Neural progenitor cell (in vitro differentiated cells): ENCODE measurements at regions not wholly inside any gene's neighbourhood (a gene's known extent, or its start where the extent isn't known, plus 50 kb on each side); places are given as distances from the start of the nearest gene placed in this dataset.
"Not testable (repeated sequence)": the region's sequence is repeated elsewhere in the genome, so short reads cannot be mapped to it uniquely, and the experiment has no call there.

Source experiments
- DNase-seq: peaks from one replicate; pipeline ENCODE4 v3.0.0-alpha.2; 2016; ENCODE audit warnings: low spot score
- H2AFZ ChIP-seq: fragments of 200-600 bp; sonication (generic); replicated peaks from 2 replicates; pipeline ENCODE4 v1.6.1; 2016; ENCODE audit warnings: antibody characterized with exemption
- H3F3A ChIP-seq: fragments of 200-600 bp; sonication (generic); 2 replicates; pipeline ENCODE4 v1.6.1; 2016; ENCODE audit warnings: antibody characterized with exemption, low read depth
- H3K27ac ChIP-seq: fragments of 200-600 bp; sonication (generic); 2 replicates; pipeline ENCODE4 v1.5.1; 2016; ENCODE audit warnings: mild to moderate bottlenecking
- H3K27me3 ChIP-seq: fragments of 200-600 bp; sonication (generic); 2 replicates; pipeline ENCODE4 v1.6.1; 2016; ENCODE audit warnings: mild to moderate bottlenecking, moderate library complexity
- H3K36me3 ChIP-seq: fragments of 200-600 bp; sonication (generic); 2 replicates; pipeline ENCODE4 v1.5.1; 2016
- H3K4me1 ChIP-seq: fragments of 200-600 bp; sonication (generic); 2 replicates; pipeline ENCODE4 v1.6.1; 2016; ENCODE audit warnings: mixed run types
- H3K4me2 ChIP-seq: fragments of 200-600 bp; sonication (generic); 2 replicates; pipeline ENCODE4 v1.6.1; 2016
- H3K4me3 ChIP-seq: fragments of 200-600 bp; sonication (generic); 2 replicates; pipeline ENCODE4 v1.5.1; 2016
- H3K79me2 ChIP-seq: fragments of 200-600 bp; sonication (generic); 2 replicates; pipeline ENCODE4 v1.6.1; 2016; ENCODE audit warnings: low read depth
- H3K9ac ChIP-seq: fragments of 200-600 bp; sonication (generic); 2 replicates; pipeline ENCODE4 v1.6.1; 2016
- H3K9me3 ChIP-seq: fragments of 200-600 bp; sonication (generic); 2 replicates; pipeline ENCODE4 v1.5.1; 2016; ENCODE audit warnings: low read depth
- H4K20me1 ChIP-seq: fragments of 200-600 bp; sonication (generic); 2 replicates; pipeline ENCODE4 v1.6.1; 2016; ENCODE audit warnings: low read depth
- H3K27ac Mint-ChIP-seq: 3 replicates; pipeline ENCODE4 v1.8.0; 2021; ENCODE audit warnings: mixed read lengths
- H3K27me3 Mint-ChIP-seq: 2 replicates; pipeline ENCODE4 v1.8.0; 2022; ENCODE audit warnings: low read depth, mild to moderate bottlenecking, inconsistent platforms, moderate library complexity, mixed read lengths; ENCODE audit not compliant: insufficient read depth
- H3K36me3 Mint-ChIP-seq: 3 replicates; pipeline ENCODE4 v1.8.0; 2021; ENCODE audit warnings: mixed read lengths
- H3K4me1 Mint-ChIP-seq: 3 replicates; pipeline ENCODE4 v1.8.0; 2021; ENCODE audit warnings: mixed read lengths
- H3K4me3 Mint-ChIP-seq: 3 replicates; pipeline ENCODE4 v1.8.0; 2021; ENCODE audit warnings: mild to moderate bottlenecking, moderate library complexity, mixed read lengths
- H3K9me3 Mint-ChIP-seq: 3 replicates; pipeline ENCODE4 v1.8.0; 2020; ENCODE audit warnings: mixed read lengths
- EZH2 ChIP-seq: fragments of 200-600 bp; sonication (generic); IDR thresholded peaks from 2 replicates; pipeline ENCODE4 v1.6.1; 2017; ENCODE audit warnings: antibody characterized with exemption, mild to moderate bottlenecking, moderate library complexity
- EZH2phosphoT487 ChIP-seq: fragments of 200-600 bp; sonication (generic); IDR thresholded peaks from 2 replicates; pipeline ENCODE4 v1.6.1; 2017; ENCODE audit warnings: antibody characterized with exemption
- TF ChIP-seq, protein P1 (sequence below): fragments of 200-600 bp; sonication (generic); IDR thresholded peaks from 2 replicates; pipeline ENCODE4 v1.5.1; 2017; ENCODE audit warnings: antibody characterized with exemption, mild to moderate bottlenecking

DNA sequence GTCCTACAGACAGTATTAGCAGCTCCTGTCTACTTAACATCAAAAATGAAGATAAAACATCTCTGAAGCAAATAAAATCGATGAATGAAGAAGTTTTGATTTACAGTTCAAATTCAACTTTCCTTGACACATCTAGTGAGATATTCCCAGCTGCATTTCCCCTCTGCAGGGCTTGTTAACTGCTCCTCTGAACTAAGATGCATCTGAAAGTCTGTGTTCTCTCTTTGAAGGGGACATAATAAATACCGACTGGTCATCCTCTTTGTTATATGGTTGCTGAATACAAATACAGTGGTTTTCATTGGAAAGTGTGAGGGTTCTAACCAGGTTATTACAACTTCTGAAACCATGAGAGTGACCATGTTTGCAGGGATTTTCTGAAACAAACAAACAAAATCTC is 266.4 kb upstream of the SLC16A7 start:
- H3K9me3 Mint-ChIP-seq: no peaks in the 10 kb centered on the region
- H3K4me3 Mint-ChIP-seq: no peak overlapping the region
- H2AFZ ChIP-seq: no peak overlapping the region
- H3K4me3 ChIP-seq: no peak overlapping the region
- H3K27me3 ChIP-seq: peaks cover 28% of the 10 kb centered on the region
- DNase-seq: no peak
- no peak overlapping the region for H3K4me2 ChIP-seq
- peaks cover 8% of the 10 kb centered on the region for H3K27me3 Mint-ChIP-seq
- no peak overlapping the region for H3K27ac Mint-ChIP-seq
- H3K36me3 ChIP-seq: no peaks in the 10 kb centered on the region
- no peaks in the 10 kb centered on the region for H4K20me1 ChIP-seq
- H3F3A ChIP-seq: no peaks in the 10 kb centered on the region
- no peaks in the 10 kb centered on the region for H3K79me2 ChIP-seq
- H3K4me1 ChIP-seq: no peaks in the 10 kb centered on the region
- no peaks in the 10 kb centered on the region for H3K36me3 Mint-ChIP-seq
- H3K27ac ChIP-seq: no peak overlapping the region
- H3K4me1 Mint-ChIP-seq: no peaks in the 10 kb centered on the region
- H3K9me3 ChIP-seq: no peaks in the 10 kb centered on the region
- no peak for TF ChIP-seq EZH2phosphoT487
- no peak for TF ChIP-seq EZH2
- TF ChIP-seq, protein P1, sequence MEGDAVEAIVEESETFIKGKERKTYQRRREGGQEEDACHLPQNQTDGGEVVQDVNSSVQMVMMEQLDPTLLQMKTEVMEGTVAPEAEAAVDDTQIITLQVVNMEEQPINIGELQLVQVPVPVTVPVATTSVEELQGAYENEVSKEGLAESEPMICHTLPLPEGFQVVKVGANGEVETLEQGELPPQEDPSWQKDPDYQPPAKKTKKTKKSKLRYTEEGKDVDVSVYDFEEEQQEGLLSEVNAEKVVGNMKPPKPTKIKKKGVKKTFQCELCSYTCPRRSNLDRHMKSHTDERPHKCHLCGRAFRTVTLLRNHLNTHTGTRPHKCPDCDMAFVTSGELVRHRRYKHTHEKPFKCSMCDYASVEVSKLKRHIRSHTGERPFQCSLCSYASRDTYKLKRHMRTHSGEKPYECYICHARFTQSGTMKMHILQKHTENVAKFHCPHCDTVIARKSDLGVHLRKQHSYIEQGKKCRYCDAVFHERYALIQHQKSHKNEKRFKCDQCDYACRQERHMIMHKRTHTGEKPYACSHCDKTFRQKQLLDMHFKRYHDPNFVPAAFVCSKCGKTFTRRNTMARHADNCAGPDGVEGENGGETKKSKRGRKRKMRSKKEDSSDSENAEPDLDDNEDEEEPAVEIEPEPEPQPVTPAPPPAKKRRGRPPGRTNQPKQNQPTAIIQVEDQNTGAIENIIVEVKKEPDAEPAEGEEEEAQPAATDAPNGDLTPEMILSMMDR: no peak
- no peak overlapping the region for H3K9ac ChIP-seq

DNA sequence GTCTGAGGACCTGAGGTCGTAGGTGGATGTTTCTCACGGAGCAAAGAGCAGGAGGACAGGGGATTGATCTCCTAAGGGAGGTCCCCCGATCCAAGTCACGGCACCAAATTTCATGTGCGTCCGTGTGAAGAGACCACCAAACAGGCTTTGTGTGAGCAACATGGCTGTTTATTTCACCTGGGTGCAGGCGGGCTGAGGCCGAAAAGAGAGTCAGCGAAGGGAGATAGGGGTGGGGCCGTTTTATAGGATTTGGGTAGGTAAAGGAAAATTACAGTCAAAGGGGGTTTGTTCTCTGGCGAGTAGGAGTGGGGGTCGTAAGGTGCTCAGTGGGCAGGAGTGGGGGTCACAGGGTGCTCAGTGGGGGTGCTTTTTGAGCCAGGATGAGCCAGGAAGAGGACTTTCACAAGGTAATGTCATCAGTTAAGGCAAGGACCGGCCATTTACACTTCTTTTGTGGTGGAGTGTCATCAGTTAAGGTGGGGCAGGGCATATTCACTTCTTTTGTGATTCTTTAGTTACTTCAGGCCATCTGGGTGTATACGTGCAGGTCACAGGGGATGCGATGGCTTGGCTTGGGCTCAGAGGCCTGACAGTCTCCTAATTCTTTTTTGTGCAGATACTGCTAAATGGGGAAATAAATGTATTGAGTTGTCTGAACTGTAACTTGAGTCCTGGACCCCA is 267.3 kb upstream of the SLC16A7 start:
- not testable (repeated sequence) for DNase-seq, H3K27ac ChIP-seq, H4K20me1 ChIP-seq, H3K4me3 Mint-ChIP-seq, H3K9me3 ChIP-seq, H3K36me3 ChIP-seq, H3K4me1 ChIP-seq, H3K4me1 Mint-ChIP-seq, H3K27me3 Mint-ChIP-seq, H3K9ac ChIP-seq, H3K27ac Mint-ChIP-seq, H3K4me2 ChIP-seq, H3K36me3 Mint-ChIP-seq, H3K79me2 ChIP-seq, H3F3A ChIP-seq, H3K9me3 Mint-ChIP-seq
- Histone ChIP-seq H3K27me3 (peaks cover 28% of the 10 kb centered on the region), H2AFZ (peak overlapping the region; percentile 82), H3K4me3 (peak overlapping the region; percentile 9)

DNA sequence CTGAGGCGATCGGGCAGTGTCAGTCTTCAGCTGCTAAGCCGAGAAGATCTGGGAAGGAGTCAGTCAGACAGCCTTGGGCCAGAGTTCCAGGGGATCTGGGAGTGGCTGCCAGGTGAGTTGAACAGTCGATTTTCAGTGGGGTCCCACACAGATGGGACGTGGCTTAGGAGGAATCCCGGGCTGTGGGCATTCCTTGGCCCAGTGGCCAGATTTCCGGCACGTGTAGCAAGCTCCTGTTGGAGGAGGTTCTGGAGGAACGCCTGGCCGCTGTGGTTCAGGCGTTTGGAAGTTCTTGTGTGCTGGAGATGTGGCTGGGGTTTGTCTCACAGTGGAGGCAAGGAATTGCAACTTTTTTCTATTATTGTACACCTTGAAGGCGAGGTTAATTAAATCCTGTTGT is 269.4 kb upstream of the SLC16A7 start:
- H3K36me3 Mint-ChIP-seq, H3K27ac Mint-ChIP-seq, H3K9me3 Mint-ChIP-seq, H3K4me3 ChIP-seq, H3K4me1 ChIP-seq, DNase-seq, H3F3A ChIP-seq, H3K36me3 ChIP-seq, H3K4me2 ChIP-seq, H3K27ac ChIP-seq, H2AFZ ChIP-seq, H3K27me3 Mint-ChIP-seq, H3K9ac ChIP-seq, H3K9me3 ChIP-seq, H3K79me2 ChIP-seq, H3K4me1 Mint-ChIP-seq, H4K20me1 ChIP-seq, H3K4me3 Mint-ChIP-seq: not testable (repeated sequence)
- H3K27me3 ChIP-seq: peaks cover 28% of the 10 kb centered on the region

DNA sequence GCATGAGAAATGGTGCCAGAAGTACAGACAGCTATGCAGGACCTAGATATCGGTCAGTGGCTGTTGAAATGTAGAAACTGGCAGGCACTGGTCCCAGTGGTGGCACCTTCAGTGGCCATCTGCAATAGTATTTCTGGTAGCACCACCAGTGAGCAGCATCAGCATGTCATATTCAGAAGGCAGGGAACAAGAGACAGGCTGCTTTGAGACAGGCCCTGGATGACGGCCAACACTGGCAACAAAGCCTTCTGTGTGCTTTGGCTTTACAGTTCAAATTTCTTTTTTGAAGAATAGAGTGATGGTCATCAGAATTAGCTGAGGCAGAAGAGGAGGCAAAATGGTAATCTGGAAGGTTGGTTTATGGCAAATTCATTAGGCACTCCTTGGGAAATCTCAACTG is 273.4 kb upstream of the SLC16A7 start:
- Mint-ChIP-seq H3K27ac (no peak overlapping the region), H3K4me1 (no peaks in the 10 kb centered on the region), H3K27me3 (no peaks in the 10 kb centered on the region), H3K9me3 (no peaks in the 10 kb centered on the region), H3K36me3 (no peaks in the 10 kb centered on the region), H3K4me3 (no peak overlapping the region)
- Histone ChIP-seq H3K27ac (no peak overlapping the region), H3K9me3 (no peaks in the 10 kb centered on the region), H3K4me2 (peak overlapping the region; percentile 27), H3K36me3 (no peaks in the 10 kb centered on the region), H3F3A (no peaks in the 10 kb centered on the region), H3K4me3 (no peak overlapping the region), H3K27me3 (peaks cover 11% of the 10 kb centered on the region), H3K4me1 (peaks cover 5% of the 10 kb centered on the region), H2AFZ (peak overlapping the region; percentile 83), H3K9ac (no peak overlapping the region), H4K20me1 (no peaks in the 10 kb centered on the region), H3K79me2 (no peaks in the 10 kb centered on the region)
- DNase-seq: no peak
- TF ChIP-seq EZH2 (no peak), EZH2phosphoT487 (no peak)
- TF ChIP-seq, protein P1: no peak
